ENCODE measurements at regions not wholly inside any gene's neighbourhood (a gene's known extent, or its start where the extent isn't known, plus 50 kb on each side); places are given as distances from the start of the nearest gene placed in this dataset.

- TF ChIP-seq POLR2A (IDR thresholded peaks at IDR 0.05) (no peak), CTCF (IDR thresholded peaks at IDR 0.05) (no peak)
Observed at GRCh38 chr5:169467041-169467771, 116.4 kb upstream of the SPDL1 start.

All from gastroesophageal sphincter (tissue), 3 donors.